Activated CD4-positive, alpha-beta T cell treated with anti-CD3 and anti-CD28 coated beads, Interleukin-2, amount 10 ng/mL, durations not matched to agents 24 days and 14 days (primary cell): ENCODE measurements at regions not wholly inside any gene's neighbourhood (a gene's known extent, or its start where the extent isn't known, plus 50 kb on each side); places are given as distances from the start of the nearest gene placed in this dataset.

Source experiments
- DNase-seq: peaks from one replicate; pipeline ENCODE4 v3.0.0; 2022
- H3K27ac Mint-ChIP-seq: one replicate; pipeline ENCODE4 v1.8.0; 2022; ENCODE audit warnings: mild to moderate bottlenecking, mixed read lengths
- H3K27me3 Mint-ChIP-seq: one replicate; pipeline ENCODE4 v1.8.0; 2022; ENCODE audit warnings: mixed read lengths
- H3K36me3 Mint-ChIP-seq: one replicate; pipeline ENCODE4 v1.8.0; 2022; ENCODE audit warnings: low read depth, mild to moderate bottlenecking, mixed read lengths
- H3K4me1 Mint-ChIP-seq: one replicate; pipeline ENCODE4 v1.8.0; 2021; ENCODE audit warnings: mixed read lengths
- H3K4me3 Mint-ChIP-seq: one replicate; pipeline ENCODE4 v1.8.0; 2022; ENCODE audit warnings: mild to moderate bottlenecking, moderate library complexity, mixed read lengths
- H3K9me3 Mint-ChIP-seq: one replicate; pipeline ENCODE4 v1.8.0; 2021; ENCODE audit warnings: mixed read lengths
- intact Hi-C: fragments of 100-400 bp; cut with micrococcal nuclease; formaldehyde crosslinking; loops from one replicate; pipeline ENCODE4 v1.15.1; 2023

DNA sequence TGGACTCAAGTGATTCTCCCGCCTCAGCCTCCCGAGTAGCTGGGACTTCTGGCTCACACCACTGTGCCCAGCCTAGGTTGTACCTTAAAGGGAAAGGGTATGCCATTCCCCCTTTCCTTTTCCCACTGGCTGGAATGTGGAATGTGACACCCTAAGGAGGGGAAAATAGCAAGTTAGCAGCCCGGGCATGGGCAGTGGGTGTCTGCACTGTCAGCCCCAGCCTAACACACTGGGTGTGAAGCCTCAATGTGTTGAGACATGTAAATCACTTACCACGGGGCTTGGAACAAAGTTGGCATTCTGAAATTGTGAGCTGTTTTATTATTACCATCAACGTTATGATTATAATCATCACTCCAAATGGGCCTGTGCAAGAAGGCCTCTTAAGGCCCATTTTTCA, 80.8 kb upstream of the PTPN1 start:
- intact Hi-C loops: no loop called here
- Mint-ChIP-seq H3K4me1 (no peaks in the 10 kb centered on the region), H3K4me3 (no peak overlapping the region)

DNA sequence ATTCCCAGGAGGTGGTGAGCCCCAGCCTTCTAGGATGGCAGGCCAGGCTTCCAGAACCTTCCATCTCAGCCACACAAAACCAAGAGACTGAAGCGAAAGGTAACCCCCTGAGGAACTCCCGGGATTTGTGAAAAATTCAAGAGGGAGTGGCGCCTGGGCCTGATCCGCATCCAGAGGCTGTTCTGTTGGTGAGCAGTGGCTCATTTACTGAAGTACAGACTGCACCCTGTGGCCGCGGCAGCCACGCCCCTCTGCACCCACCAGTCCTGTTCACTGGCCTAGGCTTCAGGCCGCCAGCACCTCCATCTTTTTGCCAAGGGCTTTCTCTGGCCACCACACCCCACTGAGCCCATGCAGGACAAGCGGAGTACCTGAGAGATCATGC, 79.1 kb upstream of the PTPN1 start:
- intact Hi-C loops: no loop called here
- Mint-ChIP-seq H3K4me3 (no peak overlapping the region), H3K36me3 (no peaks in the 10 kb centered on the region), H3K27me3 (peaks cover 5% of the 10 kb centered on the region), H3K9me3 (no peaks in the 10 kb centered on the region), H3K27ac (no peak overlapping the region), H3K4me1 (peaks cover 3% of the 10 kb centered on the region)
- no peak for DNase-seq

More for the DNA sequence above, 80.8 kb upstream of the PTPN1 start:
- H3K9me3 Mint-ChIP-seq: no peaks in the 10 kb centered on the region
- DNase-seq: no peak
- no peak overlapping the region for H3K27ac Mint-ChIP-seq
- H3K36me3 Mint-ChIP-seq: no peaks in the 10 kb centered on the region
- peaks cover 7% of the 10 kb centered on the region for H3K27me3 Mint-ChIP-seq

DNA sequence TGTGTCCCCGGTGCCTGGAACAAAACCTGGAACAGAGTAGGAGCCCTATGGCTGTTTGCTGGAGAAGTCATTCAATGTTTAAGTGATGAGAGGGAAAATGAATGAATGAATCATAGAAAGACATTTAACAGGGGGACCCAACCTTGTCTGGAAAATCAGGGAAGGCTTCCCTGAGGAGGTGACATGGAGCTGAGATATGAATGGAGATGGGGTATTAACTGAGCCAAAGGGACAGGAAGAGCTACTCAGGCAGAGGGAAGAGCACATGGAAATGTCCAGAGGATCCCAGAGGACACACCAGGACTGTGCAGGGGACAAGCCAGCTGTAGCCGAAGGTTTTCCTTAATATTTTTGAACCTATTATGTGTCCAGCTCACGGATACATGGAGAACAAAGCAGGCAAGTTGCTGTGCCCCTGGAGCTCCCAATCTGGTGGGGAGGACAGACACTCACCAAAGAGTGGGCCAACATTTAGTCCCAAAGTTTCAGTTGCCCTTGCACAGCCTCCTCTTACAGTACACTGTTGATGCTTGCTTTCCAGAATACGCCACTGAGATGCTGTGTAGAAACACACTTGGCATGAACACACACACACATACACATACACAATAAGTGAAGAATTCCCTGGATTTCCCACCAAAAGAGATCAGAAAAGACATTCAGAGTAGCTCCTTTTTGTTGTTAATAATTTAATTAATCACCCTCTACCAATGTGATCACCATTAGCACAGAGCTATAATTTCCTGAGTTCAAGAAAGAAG, 77.0 kb upstream of the PTPN1 start:
- Mint-ChIP-seq H3K27me3 (no peaks in the 10 kb centered on the region), H3K9me3 (no peaks in the 10 kb centered on the region), H3K4me3 (no peak overlapping the region), H3K36me3 (no peaks in the 10 kb centered on the region), H3K4me1 (peaks cover 3% of the 10 kb centered on the region), H3K27ac (no peak overlapping the region)
- no peak for DNase-seq
- intact Hi-C loops: no loop called here

DNA sequence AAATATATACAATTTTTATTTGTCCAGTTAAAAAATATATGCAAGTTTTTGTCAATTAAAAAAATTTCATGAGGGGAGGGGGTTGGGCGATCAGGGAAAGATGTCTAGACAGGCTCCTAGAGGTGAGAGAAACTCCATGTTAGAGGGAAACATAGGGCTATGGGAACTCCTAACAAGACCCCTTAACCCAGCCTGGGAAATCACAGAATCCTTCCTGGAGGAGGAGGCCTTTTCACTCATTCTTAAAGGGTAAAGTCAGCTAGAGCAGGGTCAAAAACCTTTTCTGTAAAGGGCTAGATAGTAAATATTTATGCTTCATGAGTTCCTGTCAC, 75.9 kb upstream of the PTPN1 start:
- H3K4me1 Mint-ChIP-seq: peaks cover 6% of the 10 kb centered on the region
- H3K9me3 Mint-ChIP-seq: no peaks in the 10 kb centered on the region
- no peak overlapping the region for H3K4me3 Mint-ChIP-seq
- H3K36me3 Mint-ChIP-seq: no peaks in the 10 kb centered on the region
- no peak for DNase-seq
- H3K27ac Mint-ChIP-seq: no peak overlapping the region
- H3K27me3 Mint-ChIP-seq: no peaks in the 10 kb centered on the region
- intact Hi-C loops: no loop called here

DNA sequence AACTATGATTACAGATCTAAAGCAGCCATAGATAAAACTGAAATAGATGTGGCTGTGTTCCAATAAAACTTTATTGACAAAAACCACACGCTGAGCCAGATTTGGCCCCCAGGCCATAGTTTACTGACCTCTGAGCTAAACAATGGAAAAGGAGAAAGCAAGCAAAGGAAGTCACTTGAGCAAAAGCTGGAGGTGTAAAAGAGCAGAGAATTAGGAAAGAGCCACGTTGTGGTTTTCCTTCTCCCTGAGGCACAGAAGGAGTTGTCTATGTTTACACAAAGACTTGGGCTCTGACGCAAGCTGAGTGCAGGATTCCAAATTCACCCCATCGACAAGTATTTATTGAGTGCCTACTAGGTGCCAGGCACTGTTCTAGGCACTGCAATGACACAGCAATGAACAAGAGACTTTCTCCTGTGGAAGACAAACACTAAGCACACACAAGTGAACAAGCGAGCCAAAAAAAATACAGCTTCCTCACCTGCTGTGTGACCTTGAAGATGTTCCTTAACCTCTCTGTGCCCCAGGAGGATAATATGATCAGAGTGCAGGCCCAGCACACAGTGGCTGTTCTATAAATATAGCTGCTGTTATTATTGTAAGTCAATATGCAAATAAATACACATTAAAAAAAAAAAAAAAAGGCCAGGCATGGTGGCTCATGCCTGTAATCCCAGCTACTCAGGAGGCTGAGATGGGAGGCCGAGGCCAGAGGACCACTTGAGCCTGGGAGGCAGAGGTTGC, 75.4 kb upstream of the PTPN1 start:
- intact Hi-C loops: no loop called here
- Mint-ChIP-seq H3K27me3 (no peaks in the 10 kb centered on the region), H3K4me3 (no peak overlapping the region), H3K27ac (no peak overlapping the region), H3K9me3 (no peaks in the 10 kb centered on the region), H3K4me1 (peaks cover 11% of the 10 kb centered on the region), H3K36me3 (no peaks in the 10 kb centered on the region)
- DNase-seq: no peak

DNA sequence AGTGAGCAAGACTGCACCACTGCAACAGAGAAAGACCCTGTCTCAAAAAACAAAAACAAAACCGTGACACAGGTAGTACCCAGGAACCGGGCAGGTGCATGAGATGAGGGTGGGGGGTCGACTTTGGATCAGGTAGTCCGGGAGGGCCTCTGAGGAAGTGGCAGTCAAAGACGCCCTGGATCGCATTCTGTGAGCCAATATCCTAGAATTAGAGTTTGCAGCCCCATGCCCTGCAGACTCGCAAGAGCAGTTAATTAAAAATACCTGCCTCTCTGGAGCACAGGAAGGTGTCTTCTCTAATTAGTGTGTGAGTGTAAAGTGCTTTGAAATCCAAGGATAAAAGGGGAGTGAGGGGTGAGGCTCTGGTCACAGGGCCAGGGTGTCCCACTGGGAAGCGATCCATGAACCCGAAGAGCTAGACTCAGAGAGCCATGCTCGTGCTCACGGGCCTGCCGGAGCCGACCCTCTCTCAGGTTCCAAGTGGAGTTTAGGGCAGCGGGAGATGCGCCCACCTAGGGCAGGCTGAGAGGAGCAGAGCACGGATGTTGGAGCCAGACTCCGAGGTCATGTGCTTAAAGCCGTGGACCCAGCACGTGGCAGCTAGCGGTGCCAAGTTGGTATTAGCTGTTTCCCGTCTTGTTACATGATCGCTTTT, 74.7 kb upstream of the PTPN1 start:
- Mint-ChIP-seq H3K4me1 (peaks cover 14% of the 10 kb centered on the region), H3K9me3 (no peaks in the 10 kb centered on the region), H3K27ac (no peak overlapping the region), H3K36me3 (no peaks in the 10 kb centered on the region), H3K27me3 (no peaks in the 10 kb centered on the region), H3K4me3 (no peak overlapping the region)
- intact Hi-C loops: no loop called here
- no peak for DNase-seq

- DNase-seq: no peak
- Mint-ChIP-seq H3K27ac (no peak overlapping the region), H3K9me3 (no peaks in the 10 kb centered on the region), H3K4me3 (no peak overlapping the region), H3K36me3 (no peaks in the 10 kb centered on the region), H3K27me3 (no peaks in the 10 kb centered on the region), H3K4me1 (peaks cover 20% of the 10 kb centered on the region)
- intact Hi-C loops: no loop called here
These were observed 74.0 kb upstream of the PTPN1 start for GRCh38 chr20:50436052-50436656.

GRCh38 chr20:50436696-50437095, 73.5 kb upstream of the PTPN1 start:
- no peaks in the 10 kb centered on the region for H3K9me3 Mint-ChIP-seq
- no peak overlapping the region for H3K27ac Mint-ChIP-seq
- peaks cover 24% of the 10 kb centered on the region for H3K4me1 Mint-ChIP-seq
- no peak for DNase-seq
- H3K36me3 Mint-ChIP-seq: no peaks in the 10 kb centered on the region
- H3K27me3 Mint-ChIP-seq: no peaks in the 10 kb centered on the region
- intact Hi-C loops: no loop called here
- no peak overlapping the region for H3K4me3 Mint-ChIP-seq

DNA sequence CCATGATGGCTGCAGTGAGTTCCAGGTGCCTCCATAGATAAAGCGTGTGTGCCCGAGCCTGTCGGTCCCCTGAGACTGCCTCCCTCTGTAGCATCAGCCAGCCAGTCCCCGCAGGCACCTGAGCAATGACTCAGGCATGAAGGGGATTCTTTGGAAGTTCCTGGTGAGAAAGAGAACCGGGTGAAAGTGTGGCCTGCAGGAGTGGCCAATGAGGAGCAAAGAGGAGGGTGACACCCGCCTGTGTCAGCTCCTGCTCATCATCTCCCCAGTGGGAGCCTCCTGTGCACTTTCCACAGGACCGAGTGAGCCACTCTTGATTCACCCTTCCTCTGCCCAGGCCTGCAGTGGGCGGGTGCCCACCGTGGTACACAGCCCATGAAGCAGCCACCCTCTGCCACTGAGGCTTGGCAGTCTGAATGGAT, 71.2 kb upstream of the PTPN1 start:
- no peak overlapping the region for H3K4me3 Mint-ChIP-seq
- intact Hi-C loops: no loop called here
- H3K4me1 Mint-ChIP-seq: peaks cover 24% of the 10 kb centered on the region
- no peaks in the 10 kb centered on the region for H3K9me3 Mint-ChIP-seq
- no peaks in the 10 kb centered on the region for H3K27me3 Mint-ChIP-seq
- no peak for DNase-seq
- no peaks in the 10 kb centered on the region for H3K36me3 Mint-ChIP-seq
- H3K27ac Mint-ChIP-seq: no peak overlapping the region

GRCh38 chr20:50439539-50440453, 70.4 kb upstream of the PTPN1 start:
- peak overlapping the region; percentile 88 for H3K27ac Mint-ChIP-seq
- H3K9me3 Mint-ChIP-seq: no peaks in the 10 kb centered on the region
- intact Hi-C loops: no loop called here

DNA sequence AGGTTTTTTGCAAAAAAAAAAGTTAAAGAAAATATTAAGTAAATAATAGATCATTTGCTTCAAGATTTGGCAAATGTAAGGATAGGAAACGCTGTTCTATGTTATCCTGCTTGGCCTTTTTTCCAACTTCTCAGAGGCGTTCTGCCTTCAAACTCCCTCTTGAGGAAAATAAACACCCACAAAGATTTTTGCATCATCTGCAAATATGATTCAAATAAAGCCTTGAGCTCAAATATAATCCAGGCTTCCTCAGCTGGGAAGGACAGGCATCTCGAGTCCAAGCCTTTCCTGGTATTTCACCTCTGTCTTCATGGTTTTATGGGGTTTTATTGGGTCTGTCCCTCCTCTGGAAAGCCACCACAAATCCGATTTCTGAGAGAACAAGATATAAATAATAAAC, 67.7 kb upstream of the PTPN1 start:
- no peak for DNase-seq
- no peaks in the 10 kb centered on the region for H3K27me3 Mint-ChIP-seq
- no peaks in the 10 kb centered on the region for H3K36me3 Mint-ChIP-seq
- no peaks in the 10 kb centered on the region for H3K9me3 Mint-ChIP-seq
- intact Hi-C loops: no loop called here
- peaks cover 29% of the 10 kb centered on the region for H3K4me1 Mint-ChIP-seq
- no peak overlapping the region for H3K27ac Mint-ChIP-seq
- no peak overlapping the region for H3K4me3 Mint-ChIP-seq

More at GRCh38 chr20:50439539-50440453, 70.4 kb upstream of the PTPN1 start:
- no peak for DNase-seq
- Mint-ChIP-seq H3K36me3 (no peaks in the 10 kb centered on the region), H3K4me1 (peaks cover 21% of the 10 kb centered on the region), H3K27me3 (no peaks in the 10 kb centered on the region), H3K4me3 (no peak overlapping the region)

- no peak overlapping the region for H3K4me3 Mint-ChIP-seq
These were observed 64.6 kb upstream of the PTPN1 start for GRCh38 chr20:50445354-50446151.

More at GRCh38 chr20:50445354-50446151, 64.6 kb upstream of the PTPN1 start:
- intact Hi-C loops: no loop called here
- Mint-ChIP-seq H3K36me3 (no peaks in the 10 kb centered on the region), H3K9me3 (no peaks in the 10 kb centered on the region), H3K27ac (no peak overlapping the region), H3K4me1 (peaks cover 22% of the 10 kb centered on the region), H3K27me3 (peaks cover 5% of the 10 kb centered on the region)
- no peak for DNase-seq
